DOHH2 (cell line): ENCODE measurements at regions not wholly inside any gene's neighbourhood (a gene's known extent, or its start where the extent isn't known, plus 50 kb on each side); places are given as distances from the start of the nearest gene placed in this dataset.

Experiments used
- H3F3A ChIP-seq: fragments of 200-600 bp; sonication (generic), shearing (Covaris generic); 2 replicates; pipeline ENCODE4 v1.6.0; 2016; ENCODE audit warnings: antibody characterized with exemption, mild to moderate bottlenecking; ENCODE audit not compliant: control insufficient read depth, insufficient read depth
- H3K27ac ChIP-seq: fragments of 200-600 bp; sonication (generic); 2 replicates; pipeline ENCODE4 v1.5.1; 2014; ENCODE audit warnings: low read depth, mild to moderate bottlenecking, low read length, moderate library complexity
- H3K27me3 ChIP-seq: fragments of 200-600 bp; sonication (generic); 2 replicates; pipeline ENCODE4 v1.6.1; 2014; ENCODE audit warnings: mild to moderate bottlenecking, low read length, mixed read lengths; ENCODE audit not compliant: control insufficient read depth
- H3K36me3 ChIP-seq: fragments of 200-600 bp; sonication (generic); 2 replicates; pipeline ENCODE4 v1.6.1; 2014; ENCODE audit warnings: mild to moderate bottlenecking, low read length, moderate library complexity, mixed read lengths; ENCODE audit not compliant: control insufficient read depth
- H3K4me1 ChIP-seq: fragments of 200-600 bp; sonication (generic); 2 replicates; pipeline ENCODE4 v1.6.1; 2014; ENCODE audit warnings: mild to moderate bottlenecking, low read length, mixed read lengths; ENCODE audit not compliant: control insufficient read depth
- H3K4me2 ChIP-seq: fragments of 200-600 bp; sonication (generic); 2 replicates; pipeline ENCODE4 v1.6.0; 2014; ENCODE audit warnings: mild to moderate bottlenecking, low read length, moderate library complexity
- H3K4me3 ChIP-seq: fragments of 200-600 bp; sonication (generic); 2 replicates; pipeline ENCODE4 v1.5.1; 2014; ENCODE audit warnings: mild to moderate bottlenecking, low read length, mixed read lengths
- H3K79me2 ChIP-seq: fragments of 200-600 bp; sonication (generic); 2 replicates; pipeline ENCODE4 v1.6.1; 2014; ENCODE audit warnings: mild to moderate bottlenecking, low read length, mixed read lengths; ENCODE audit not compliant: control insufficient read depth
- H3K9me2 ChIP-seq: fragments of 200-600 bp; sonication (generic); replicated peaks from 2 replicates; pipeline ENCODE4 v1.6.1; 2014; ENCODE audit warnings: mild to moderate bottlenecking, low read length, mixed read lengths; ENCODE audit not compliant: control insufficient read depth
- H3K9me3 ChIP-seq: fragments of 200-600 bp; sonication (generic); 2 replicates; pipeline ENCODE4 v1.6.1; 2014; ENCODE audit warnings: antibody characterized with exemption, low read length, mixed read lengths; ENCODE audit not compliant: control insufficient read depth, insufficient read depth
- H4K20me1 ChIP-seq: fragments of 200-600 bp; sonication (generic); 2 replicates; pipeline ENCODE4 v1.6.0; 2014; ENCODE audit warnings: low read depth, mild to moderate bottlenecking, antibody characterized with exemption, low read length, moderate library complexity; ENCODE audit not compliant: control insufficient read depth, insufficient read depth
- EZH2phosphoT487 ChIP-seq: fragments of 200-600 bp; sonication (generic); IDR thresholded peaks from 2 replicates; pipeline ENCODE4 v1.6.1; 2017; ENCODE audit warnings: borderline replicate concordance, mild to moderate bottlenecking, antibody characterized with exemption, low read length, moderate library complexity, mixed read lengths
- TF ChIP-seq, protein P1 (sequence below): fragments of 200-600 bp; sonication (generic); IDR thresholded peaks from one replicate; pipeline ENCODE4 v1.5.1; 2014; ENCODE audit warnings: antibody characterized with exemption, mild to moderate bottlenecking, low read depth, low read length; ENCODE audit not compliant: poor library complexity, severe bottlenecking

- H3K4me1 ChIP-seq = no peaks in the 10 kb centered on the region
- no peak overlapping the region for H3K4me2 ChIP-seq
- TF ChIP-seq, protein P1, sequence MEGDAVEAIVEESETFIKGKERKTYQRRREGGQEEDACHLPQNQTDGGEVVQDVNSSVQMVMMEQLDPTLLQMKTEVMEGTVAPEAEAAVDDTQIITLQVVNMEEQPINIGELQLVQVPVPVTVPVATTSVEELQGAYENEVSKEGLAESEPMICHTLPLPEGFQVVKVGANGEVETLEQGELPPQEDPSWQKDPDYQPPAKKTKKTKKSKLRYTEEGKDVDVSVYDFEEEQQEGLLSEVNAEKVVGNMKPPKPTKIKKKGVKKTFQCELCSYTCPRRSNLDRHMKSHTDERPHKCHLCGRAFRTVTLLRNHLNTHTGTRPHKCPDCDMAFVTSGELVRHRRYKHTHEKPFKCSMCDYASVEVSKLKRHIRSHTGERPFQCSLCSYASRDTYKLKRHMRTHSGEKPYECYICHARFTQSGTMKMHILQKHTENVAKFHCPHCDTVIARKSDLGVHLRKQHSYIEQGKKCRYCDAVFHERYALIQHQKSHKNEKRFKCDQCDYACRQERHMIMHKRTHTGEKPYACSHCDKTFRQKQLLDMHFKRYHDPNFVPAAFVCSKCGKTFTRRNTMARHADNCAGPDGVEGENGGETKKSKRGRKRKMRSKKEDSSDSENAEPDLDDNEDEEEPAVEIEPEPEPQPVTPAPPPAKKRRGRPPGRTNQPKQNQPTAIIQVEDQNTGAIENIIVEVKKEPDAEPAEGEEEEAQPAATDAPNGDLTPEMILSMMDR = no peak
- no peak for TF ChIP-seq EZH2phosphoT487
- H3K27ac ChIP-seq = no peak overlapping the region
- H3K36me3 ChIP-seq = no peaks in the 10 kb centered on the region
- no peaks in the 10 kb centered on the region for H4K20me1 ChIP-seq
- H3K9me3 ChIP-seq = no peaks in the 10 kb centered on the region
- H3K9me2 ChIP-seq = no peaks in the 10 kb centered on the region
- no peaks in the 10 kb centered on the region for H3F3A ChIP-seq
- H3K27me3 ChIP-seq = no peaks in the 10 kb centered on the region
- no peak overlapping the region for H3K4me3 ChIP-seq
- H3K79me2 ChIP-seq = no peaks in the 10 kb centered on the region
Observed at GRCh38 chr5:42061121-42061520, 136.0 kb downstream of the FBXO4 start.

GRCh38 chr5:42064821-42065220 is 139.7 kb downstream of the FBXO4 start:
- H3F3A ChIP-seq = no peaks in the 10 kb centered on the region

GRCh38 chr5:42066131-42066530 is 141.1 kb downstream of the FBXO4 start:
- H4K20me1 ChIP-seq = no peaks in the 10 kb centered on the region
- H3K27ac ChIP-seq = no peak overlapping the region
- H3K9me3 ChIP-seq = no peaks in the 10 kb centered on the region
- H3K79me2 ChIP-seq = no peaks in the 10 kb centered on the region
- no peaks in the 10 kb centered on the region for H3K36me3 ChIP-seq
- no peaks in the 10 kb centered on the region for H3K9me2 ChIP-seq
- no peaks in the 10 kb centered on the region for H3K27me3 ChIP-seq
- TF ChIP-seq, protein P1 = no peak
- TF ChIP-seq EZH2phosphoT487 = no peak
- no peak overlapping the region for H3K4me2 ChIP-seq
- no peaks in the 10 kb centered on the region for H3K4me1 ChIP-seq
- H3F3A ChIP-seq = no peaks in the 10 kb centered on the region
- no peak overlapping the region for H3K4me3 ChIP-seq

More at GRCh38 chr5:42064821-42065220, 139.7 kb downstream of the FBXO4 start:
- Histone ChIP-seq H3K9me3 (no peaks in the 10 kb centered on the region), H3K4me1 (no peaks in the 10 kb centered on the region), H3K36me3 (no peaks in the 10 kb centered on the region), H3K4me2 (no peak overlapping the region), H3K4me3 (no peak overlapping the region), H3K79me2 (no peaks in the 10 kb centered on the region), H3K27ac (no peak overlapping the region), H3K9me2 (no peaks in the 10 kb centered on the region), H3K27me3 (no peaks in the 10 kb centered on the region), H4K20me1 (no peaks in the 10 kb centered on the region)
- TF ChIP-seq EZH2phosphoT487 = no peak
- TF ChIP-seq, protein P1 = no peak

GRCh38 chr5:42074353-42074752 is 149.3 kb downstream of the FBXO4 start:
- no peaks in the 10 kb centered on the region for H3K9me2 ChIP-seq
- no peaks in the 10 kb centered on the region for H3K27me3 ChIP-seq
- no peak for TF ChIP-seq EZH2phosphoT487
- TF ChIP-seq, protein P1 = no peak
- H3K9me3 ChIP-seq = no peaks in the 10 kb centered on the region
- no peak overlapping the region for H3K4me3 ChIP-seq
- no peaks in the 10 kb centered on the region for H3K79me2 ChIP-seq
- no peaks in the 10 kb centered on the region for H3F3A ChIP-seq
- H3K4me1 ChIP-seq = no peaks in the 10 kb centered on the region
- H3K36me3 ChIP-seq = no peaks in the 10 kb centered on the region
- no peak overlapping the region for H3K4me2 ChIP-seq
- H4K20me1 ChIP-seq = no peaks in the 10 kb centered on the region
- H3K27ac ChIP-seq = no peak overlapping the region
